ENCODE measurements at regions not wholly inside any gene's neighbourhood (a gene's known extent, or its start where the extent isn't known, plus 50 kb on each side); places are given as distances from the start of the nearest gene placed in this dataset.
"Not testable (repeated sequence)": the region's sequence is repeated elsewhere in the genome, so short reads cannot be mapped to it uniquely, and the experiment has no call there.

GRCh38 chr7:13104128-13104527 is 416.7 kb downstream of the ARL4A start:
- no peak for DNase-seq

GRCh38 chr7:13105209-13105608 is 417.8 kb downstream of the ARL4A start:
- no peak for DNase-seq

- no peak for DNase-seq
These were observed 419.1 kb downstream of the ARL4A start for GRCh38 chr7:13106513-13106912.

- DNase-seq, result no peak
These were observed 419.9 kb downstream of the ARL4A start for GRCh38 chr7:13107291-13107690.

GRCh38 chr7:13108061-13108460 is 420.6 kb downstream of the ARL4A start:
- DNase-seq, result no peak

GRCh38 chr7:13109201-13109600 is 421.8 kb downstream of the ARL4A start:
- DNase-seq, result no peak

- DNase-seq, result no peak
These were observed 422.7 kb downstream of the ARL4A start for GRCh38 chr7:13110107-13110506.

- no peak for DNase-seq
These were observed 423.8 kb downstream of the ARL4A start for GRCh38 chr7:13111230-13111629.

- DNase-seq, result not testable (repeated sequence)
These were observed 426.8 kb downstream of the ARL4A start for GRCh38 chr7:13114240-13114639.

GRCh38 chr7:13115157-13115772 is 427.8 kb downstream of the ARL4A start:
- no peak for DNase-seq

- no peak for DNase-seq
These were observed 428.4 kb downstream of the ARL4A start for GRCh38 chr7:13115855-13116254.

- DNase-seq, result no peak
These were observed 429.7 kb downstream of the ARL4A start for GRCh38 chr7:13117103-13117502.

- DNase-seq, result no peak
These were observed 430.2 kb downstream of the ARL4A start for GRCh38 chr7:13117592-13117991.

- not testable (repeated sequence) for DNase-seq
These were observed 437.2 kb downstream of the ARL4A start for GRCh38 chr7:13124629-13125028.

- DNase-seq, result no peak
These were observed 438.9 kb downstream of the ARL4A start for GRCh38 chr7:13126347-13126746.

GRCh38 chr7:13130321-13130720 is 442.9 kb downstream of the ARL4A start:
- no peak for DNase-seq

- DNase-seq, result not testable (repeated sequence)
These were observed 443.5 kb downstream of the ARL4A start for GRCh38 chr7:13130906-13131305.

- no peak for DNase-seq
These were observed 444.9 kb downstream of the ARL4A start for GRCh38 chr7:13132314-13132713.

GRCh38 chr7:13136345-13136744 is 448.9 kb downstream of the ARL4A start:
- DNase-seq, result not testable (repeated sequence)

- DNase-seq, result no peak
These were observed 452.0 kb downstream of the ARL4A start for GRCh38 chr7:13139436-13139835.

- DNase-seq, result peak; percentile 6
These were observed 457.2 kb downstream of the ARL4A start for GRCh38 chr7:13144673-13145072.

GRCh38 chr7:13148548-13148947 is 461.1 kb downstream of the ARL4A start:
- DNase-seq, result no peak

- DNase-seq, result no peak
These were observed 464.5 kb downstream of the ARL4A start for GRCh38 chr7:13151978-13152377.

GRCh38 chr7:13152755-13153154 is 465.3 kb downstream of the ARL4A start:
- no peak for DNase-seq

- DNase-seq, result no peak
These were observed 465.8 kb downstream of the ARL4A start for GRCh38 chr7:13153266-13153665.
